ENCODE measurements at regions not wholly inside any gene's neighbourhood (a gene's known extent, or its start where the extent isn't known, plus 50 kb on each side); places are given as distances from the start of the nearest gene placed in this dataset.

DNA sequence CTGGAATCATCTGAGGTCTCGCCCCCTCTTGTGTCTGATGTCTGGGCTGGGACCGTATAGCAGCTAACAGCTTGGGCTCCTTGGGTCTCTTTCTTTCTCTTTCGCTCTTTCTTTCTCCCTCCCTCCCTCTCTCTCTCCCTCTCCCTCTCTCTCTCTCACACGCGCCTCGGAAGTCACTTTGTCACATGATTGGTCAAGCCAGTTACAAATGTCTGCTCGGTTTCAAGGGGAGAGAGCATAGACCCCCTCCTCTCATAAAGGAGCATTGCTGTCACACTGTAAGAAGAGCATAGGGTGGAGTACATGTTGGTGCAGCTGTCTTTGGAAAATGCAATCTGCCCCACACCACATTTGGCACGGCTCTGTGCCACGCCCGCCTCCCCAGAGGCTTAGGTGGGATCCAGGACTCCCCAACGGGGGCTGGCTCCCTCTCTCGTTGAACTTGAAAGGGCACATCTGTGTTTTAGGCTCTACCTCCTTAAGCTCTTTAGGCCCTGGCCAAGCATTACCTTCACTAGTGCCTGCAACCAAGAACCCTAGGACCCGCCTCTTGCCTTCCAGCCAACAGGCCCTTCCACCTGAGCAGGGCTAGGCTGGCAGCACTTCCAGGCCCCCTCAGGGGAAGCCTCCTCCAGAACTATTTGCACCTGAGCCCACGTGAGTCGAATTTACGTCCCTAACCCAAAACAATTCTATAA is 61.9 kb upstream of the CACUL1 start:
- Histone ChIP-seq H2BK15ac (ENCODE audit: low read length) (no peak overlapping the region), H3K4me3 (ENCODE audit: extremely low read depth in 1 of 4, insufficient read depth in 2 of 4, low read depth in 3 of 4, low read length in 4 of 4) (no peak overlapping the region), H4K8ac (ENCODE audit: extremely low read depth, insufficient read depth, low read length) (no peak overlapping the region), H3K4me2 (ENCODE audit: insufficient read depth in 1 of 2, low read depth in 2 of 2, low read length in 2 of 2) (no peak overlapping the region), H3K18ac (ENCODE audit: extremely low read depth, low read length) (no peak overlapping the region), H3K4ac (replicated peaks; ENCODE audit: insufficient read length, low read depth, low read length) (no peak overlapping the region), H2BK120ac (replicated peaks; ENCODE audit: low read depth, low read length) (no peak overlapping the region), H3K4me1 (replicated peaks in 1 of 4; ENCODE audit: control insufficient read depth in 3 of 4, insufficient read depth in 4 of 4, low read length in 3 of 4) (peaks cover 0 to 3% (median 1%) of the 10 kb centered on the region in 4 experiments; a peak in 1 of 7 replicates), H3K27me3 (replicated peaks in 1 of 4; ENCODE audit: control insufficient read depth in 3 of 4, extremely low read depth in 1 of 4, insufficient read depth in 3 of 4, low read length in 3 of 4) (no peaks in the 10 kb centered on the region), H3K36me3 (ENCODE audit: control insufficient read depth in 2 of 4, insufficient read depth in 4 of 4, low read length in 3 of 4) (no peaks in the 10 kb centered on the region), H3K14ac (ENCODE audit: insufficient read length) (no peak overlapping the region), H4K20me1 (replicated peaks in 1 of 2; ENCODE audit: control insufficient read depth in 1 of 2, insufficient read depth in 2 of 2, low read length in 2 of 2) (no peaks in the 10 kb centered on the region), H3K23me2 (ENCODE audit: low read depth, low read length) (no peaks in the 10 kb centered on the region; the same call in 1 of the 2 replicates), H2BK12ac (ENCODE audit: low read depth, low read length) (no peak overlapping the region), H3K79me2 (ENCODE audit: control insufficient read depth in 1 of 2, insufficient read depth in 2 of 2, low read length in 2 of 2) (no peaks in the 10 kb centered on the region), H3K27ac (ENCODE audit: low read depth, low read length) (no peak overlapping the region), H3K79me1 (ENCODE audit: low read depth, low read length) (no peaks in the 10 kb centered on the region), H2BK20ac (ENCODE audit: low read length) (no peak overlapping the region), H3K9me3 (ENCODE audit: insufficient read depth in 2 of 2, low read depth in 1 of 2, low read length in 1 of 2) (no peaks in the 10 kb centered on the region), H4K91ac (replicated peaks; ENCODE audit: insufficient read length, low read length) (no peak overlapping the region), H3K23ac (ENCODE audit: insufficient read length) (no peak overlapping the region), H4K5ac (ENCODE audit: insufficient read length, low read depth, low read length) (no peak overlapping the region), H2AK5ac (ENCODE audit: low read depth, low read length) (no peak overlapping the region), H3K56ac (replicated peaks; ENCODE audit: insufficient read length, low read depth, low read length) (no peak overlapping the region), H2AFZ (ENCODE audit: low read length) (peak overlapping the region; percentile 89; the same call in 1 of the 2 replicates), H2BK5ac (ENCODE audit: low read depth, low read length) (no peak overlapping the region), H3K9ac (replicated peaks in 1 of 4; ENCODE audit: extremely low read depth in 1 of 4, low read depth in 3 of 4, low read length in 3 of 4) (no peak overlapping the region)
- no peak for DNase-seq (ENCODE audit: low read depth in 1 of 2, low spot score in 2 of 2)
- ChIA-PET POLR2A (ENCODE audit: partially characterized antibody) (no interaction called here), CTCF (ENCODE audit: partially characterized antibody) (interaction anchor here (1.1 to 3.4 kb wide), 6 partner anchors 11 to 57 kb away, joined by 3 to 21 read pairs (median 6); no protein-coding TSS in a partner anchor)
- no peak for FAIRE-seq
- 89% methylated on average over 16 of the region's 16 CpGs; no CpG with 5 or more reads in 1 of the 2 experiments for WGBS, 2 experiments (ENCODE audit: extremely low coverage in 1 of 2, insufficient coverage in 1 of 2, insufficient read length in 1 of 2, insufficient replicate concordance in 2 of 2, low coverage in 1 of 2, low lambda C conversion rate in 2 of 2, missing lambda C conversion rate in 1 of 2)
- TF ChIP-seq RXRA (IDR thresholded peaks at IDR 0.05; ENCODE audit: insufficient read depth, low read depth, low read length), result no peak
- TF ChIP-seq POLR2AphosphoS5 (IDR thresholded peaks at IDR 0.05; ENCODE audit: low read depth, low read length), result no peak
- TF ChIP-seq POU5F1 (IDR thresholded peaks at IDR 0.05; ENCODE audit: low read depth, low read length), result no peak
- TF ChIP-seq TAF1 (IDR thresholded peaks at IDR 0.05; ENCODE audit: low read depth, low read length), result no peak
- TF ChIP-seq TAF7 (optimal IDR thresholded peaks at IDR 0.05; ENCODE audit: borderline replicate concordance, low read depth, low read length), result no peak
- no peak for TF ChIP-seq SRF (IDR thresholded peaks at IDR 0.05; ENCODE audit: low read depth, low read length)
- no peak for TF ChIP-seq JUN (IDR thresholded peaks at IDR 0.05; ENCODE audit: low read depth, low read length)
- TF ChIP-seq, protein P1, sequence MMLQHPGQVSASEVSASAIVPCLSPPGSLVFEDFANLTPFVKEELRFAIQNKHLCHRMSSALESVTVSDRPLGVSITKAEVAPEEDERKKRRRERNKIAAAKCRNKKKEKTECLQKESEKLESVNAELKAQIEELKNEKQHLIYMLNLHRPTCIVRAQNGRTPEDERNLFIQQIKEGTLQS (IDR thresholded peaks at IDR 0.05; ENCODE audit: insufficient read depth, low read depth, low read length), result no peak
- no peak for TF ChIP-seq TEAD4 (IDR thresholded peaks at IDR 0.05; ENCODE audit: low read depth, low read length)
- TF ChIP-seq, protein P2, sequence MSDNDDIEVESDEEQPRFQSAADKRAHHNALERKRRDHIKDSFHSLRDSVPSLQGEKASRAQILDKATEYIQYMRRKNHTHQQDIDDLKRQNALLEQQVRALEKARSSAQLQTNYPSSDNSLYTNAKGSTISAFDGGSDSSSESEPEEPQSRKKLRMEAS (IDR thresholded peaks at IDR 0.05), result no peak

Data from H1 (cell line).